ENCODE measurements at regions not wholly inside any gene's neighbourhood (a gene's known extent, or its start where the extent isn't known, plus 50 kb on each side); places are given as distances from the start of the nearest gene placed in this dataset.

- TF ChIP-seq CTCF (IDR thresholded peaks at IDR 0.05): no peak
- intact Hi-C loops (cut with DNase I): no loop called here
Observed at GRCh38 chr9:27668280-27668679, 95.0 kb upstream of the C9orf72 start.

GRCh38 chr9:27671636-27672035 is 98.4 kb upstream of the C9orf72 start:
- no peak overlapping the region for H3K27ac ChIP-seq
- no peak for TF ChIP-seq CTCF (IDR thresholded peaks at IDR 0.05)
- H3K27me3 ChIP-seq: no peaks in the 10 kb centered on the region
- H3K36me3 ChIP-seq: no peaks in the 10 kb centered on the region
- no peaks in the 10 kb centered on the region for H3K4me1 ChIP-seq
- ATAC-seq (no peak), DNase-seq (peak in 1 of 4 donors; percentile 10)
- no peaks in the 10 kb centered on the region for H3K9me3 ChIP-seq
- intact Hi-C loops (cut with DNase I): no loop called here
- no peak overlapping the region for H3K4me3 ChIP-seq

More at GRCh38 chr9:27668280-27668679, 95.0 kb upstream of the C9orf72 start:
- ATAC-seq: no peak
- Histone ChIP-seq H3K4me3 (no peak overlapping the region), H3K36me3 (no peaks in the 10 kb centered on the region), H3K9me3 (no peaks in the 10 kb centered on the region), H3K4me1 (no peaks in the 10 kb centered on the region), H3K27me3 (no peaks in the 10 kb centered on the region), H3K27ac (no peak overlapping the region)
- DNase-seq: no peak

- intact Hi-C loops (cut with DNase I): no loop called here
- Histone ChIP-seq H3K36me3 (no peaks in the 10 kb centered on the region), H3K4me3 (no peak overlapping the region), H3K4me1 (no peaks in the 10 kb centered on the region), H3K9me3 (no peaks in the 10 kb centered on the region), H3K27me3 (no peaks in the 10 kb centered on the region), H3K27ac (no peak overlapping the region)
- DNase-seq: no peak
- ATAC-seq: no peak
- no peak for TF ChIP-seq CTCF (IDR thresholded peaks at IDR 0.05)
Observed at GRCh38 chr9:27672718-27673117, 99.4 kb upstream of the C9orf72 start.

GRCh38 chr9:27673641-27674040 is 100.4 kb upstream of the C9orf72 start:
- H3K9me3 ChIP-seq: no peaks in the 10 kb centered on the region
- ATAC-seq (no peak), DNase-seq (no peak)

GRCh38 chr9:27675354-27675753 is 102.1 kb upstream of the C9orf72 start:
- Histone ChIP-seq H3K4me1 (no peaks in the 10 kb centered on the region), H3K27ac (no peak overlapping the region), H3K27me3 (no peaks in the 10 kb centered on the region), H3K4me3 (no peak overlapping the region), H3K36me3 (no peaks in the 10 kb centered on the region), H3K9me3 (no peaks in the 10 kb centered on the region)
- DNase-seq (no peak), ATAC-seq (no peak)
- TF ChIP-seq CTCF (IDR thresholded peaks at IDR 0.05): no peak
- intact Hi-C loops (cut with DNase I): no loop called here

More at GRCh38 chr9:27673641-27674040, 100.4 kb upstream of the C9orf72 start:
- Histone ChIP-seq H3K27me3 (no peaks in the 10 kb centered on the region), H3K36me3 (no peaks in the 10 kb centered on the region), H3K4me1 (no peaks in the 10 kb centered on the region), H3K4me3 (no peak overlapping the region), H3K27ac (no peak overlapping the region)
- TF ChIP-seq CTCF (IDR thresholded peaks at IDR 0.05): no peak
- intact Hi-C loops (cut with DNase I): no loop called here
